ENCODE measurements at regions not wholly inside any gene's neighbourhood (a gene's known extent, or its start where the extent isn't known, plus 50 kb on each side); places are given as distances from the start of the nearest gene placed in this dataset.

DNA sequence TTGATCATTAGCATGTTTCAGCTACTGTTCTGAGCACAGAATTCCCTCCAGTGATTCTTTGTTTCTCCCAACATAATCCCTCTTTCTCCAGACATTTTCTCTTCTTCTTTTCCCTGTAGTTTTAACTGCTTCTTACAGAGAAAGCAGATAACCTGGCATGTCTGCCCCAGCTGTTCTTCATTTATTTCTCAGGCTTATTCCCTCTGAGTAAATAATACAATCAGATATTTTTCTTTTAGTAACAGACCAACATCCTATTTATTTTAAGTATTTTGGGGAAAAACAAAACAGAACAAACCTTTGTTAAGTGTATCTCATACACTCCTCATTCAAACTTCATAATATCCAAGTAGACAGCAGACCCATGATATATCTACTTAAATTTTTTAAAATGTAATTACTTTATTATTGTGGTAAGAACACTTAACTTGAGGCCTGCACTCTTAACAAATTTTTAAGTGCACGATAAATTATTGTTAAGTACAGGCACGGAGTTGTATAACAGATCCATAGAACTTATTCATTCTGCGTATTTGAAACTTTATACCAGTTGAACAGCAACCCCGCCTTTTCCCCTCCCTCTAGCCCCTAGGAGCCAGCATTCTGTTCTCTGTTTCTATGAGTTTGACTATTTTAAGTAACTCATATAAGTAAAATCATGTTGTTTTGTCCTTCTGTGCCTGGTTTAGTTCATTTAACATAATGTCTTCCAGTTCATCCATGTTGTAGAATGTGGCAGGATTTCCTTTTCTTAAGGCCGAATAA is 540.0 kb downstream of the LMO7 start:
- Histone ChIP-seq H3K27ac (no peak overlapping the region), H3K9me3 (no peaks in the 10 kb centered on the region), H3K4me3 (no peak overlapping the region), H3K4me1 (no peaks in the 10 kb centered on the region), H3K36me3 (no peaks in the 10 kb centered on the region), H3K27me3 (no peaks in the 10 kb centered on the region)
- TF ChIP-seq, protein P1, sequence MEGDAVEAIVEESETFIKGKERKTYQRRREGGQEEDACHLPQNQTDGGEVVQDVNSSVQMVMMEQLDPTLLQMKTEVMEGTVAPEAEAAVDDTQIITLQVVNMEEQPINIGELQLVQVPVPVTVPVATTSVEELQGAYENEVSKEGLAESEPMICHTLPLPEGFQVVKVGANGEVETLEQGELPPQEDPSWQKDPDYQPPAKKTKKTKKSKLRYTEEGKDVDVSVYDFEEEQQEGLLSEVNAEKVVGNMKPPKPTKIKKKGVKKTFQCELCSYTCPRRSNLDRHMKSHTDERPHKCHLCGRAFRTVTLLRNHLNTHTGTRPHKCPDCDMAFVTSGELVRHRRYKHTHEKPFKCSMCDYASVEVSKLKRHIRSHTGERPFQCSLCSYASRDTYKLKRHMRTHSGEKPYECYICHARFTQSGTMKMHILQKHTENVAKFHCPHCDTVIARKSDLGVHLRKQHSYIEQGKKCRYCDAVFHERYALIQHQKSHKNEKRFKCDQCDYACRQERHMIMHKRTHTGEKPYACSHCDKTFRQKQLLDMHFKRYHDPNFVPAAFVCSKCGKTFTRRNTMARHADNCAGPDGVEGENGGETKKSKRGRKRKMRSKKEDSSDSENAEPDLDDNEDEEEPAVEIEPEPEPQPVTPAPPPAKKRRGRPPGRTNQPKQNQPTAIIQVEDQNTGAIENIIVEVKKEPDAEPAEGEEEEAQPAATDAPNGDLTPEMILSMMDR (IDR thresholded peaks at IDR 0.05), result no peak
- no peak for DNase-seq (ENCODE audit: low spot score)

DNA sequence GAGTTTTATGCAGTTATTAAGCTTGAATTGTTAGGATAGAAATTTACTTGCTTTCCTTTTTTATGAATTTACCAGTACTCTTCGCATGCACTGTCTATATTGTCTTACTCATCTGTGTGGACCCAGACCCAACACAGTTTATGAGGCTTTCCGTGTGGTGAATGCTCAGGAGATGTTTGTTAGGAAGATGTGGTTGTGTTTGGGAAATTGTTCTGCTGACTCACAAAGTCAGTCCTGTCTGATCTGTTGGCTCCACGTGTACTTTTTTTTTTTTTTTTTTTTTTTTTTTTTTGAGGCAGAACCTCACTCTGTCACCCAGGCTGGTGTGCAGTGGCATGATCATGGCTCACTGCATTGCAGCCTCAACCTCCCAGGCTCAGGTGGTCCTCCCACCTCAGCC is 532.5 kb downstream of the LMO7 start:
- TF ChIP-seq, protein P1 (IDR thresholded peaks at IDR 0.05), result no peak
- H3K27ac ChIP-seq, result no peak overlapping the region
- H3K9me3 ChIP-seq, result peaks cover 0 to 4% of the 10 kb centered on the region in 2 donors
- H3K27me3 ChIP-seq, result no peaks in the 10 kb centered on the region
- peaks cover 0 to under 1% of the 10 kb centered on the region in 2 donors for H3K4me1 ChIP-seq
- H3K36me3 ChIP-seq, result no peaks in the 10 kb centered on the region
- no peak overlapping the region for H3K4me3 ChIP-seq
- DNase-seq (ENCODE audit: low spot score), result no peak

DNA sequence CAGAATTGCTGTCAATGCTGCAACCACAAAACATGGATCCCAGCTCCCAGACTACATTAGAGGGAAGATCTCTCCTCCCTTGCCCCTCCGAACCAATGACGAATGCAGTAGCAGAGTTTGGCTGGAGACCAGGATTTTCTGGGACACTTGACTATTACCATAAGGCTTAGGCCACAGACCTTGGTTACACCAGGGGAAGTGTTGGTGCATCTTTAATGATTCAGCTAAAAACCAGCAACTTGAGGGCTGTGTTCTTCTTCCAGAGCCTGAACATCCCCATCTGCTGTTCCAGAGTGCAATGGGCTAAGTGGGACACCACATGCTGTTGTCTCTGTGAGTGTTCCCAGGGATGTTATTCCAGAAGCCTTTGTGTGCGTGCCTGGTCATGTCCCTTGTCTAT is 528.2 kb downstream of the LMO7 start:
- no peak overlapping the region for H3K4me3 ChIP-seq
- H3K27ac ChIP-seq, result no peak overlapping the region
- H3K9me3 ChIP-seq, result peaks cover 0 to 4% of the 10 kb centered on the region in 2 donors
- H3K4me1 ChIP-seq, result peaks cover 0 to 23% of the 10 kb centered on the region in 2 donors
- H3K36me3 ChIP-seq, result no peaks in the 10 kb centered on the region
- TF ChIP-seq, protein P1 (IDR thresholded peaks at IDR 0.05), result no peak
- no peaks in the 10 kb centered on the region for H3K27me3 ChIP-seq
- no peak for DNase-seq (ENCODE audit: low spot score)

DNA sequence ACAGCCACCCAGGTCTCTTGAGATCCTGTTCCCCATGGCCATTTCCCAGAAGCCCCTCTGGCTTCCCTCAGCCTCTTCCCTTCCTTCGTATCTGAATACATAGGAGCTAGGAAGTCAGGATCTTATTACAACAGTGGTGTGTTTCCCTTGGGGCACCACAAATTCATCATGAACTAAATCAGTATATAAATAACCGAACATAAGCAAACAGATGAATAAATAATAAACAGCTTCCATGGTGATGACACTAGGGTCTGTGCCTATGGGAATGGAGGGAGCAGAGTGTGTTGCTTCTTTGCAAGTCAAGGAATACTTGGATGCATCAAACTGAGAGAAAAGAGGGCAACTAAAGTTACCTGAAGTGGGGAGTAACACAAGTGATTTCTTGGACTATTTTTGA is 527.6 kb downstream of the LMO7 start:
- no peak overlapping the region for H3K27ac ChIP-seq
- no peaks in the 10 kb centered on the region for H3K36me3 ChIP-seq
- no peak for DNase-seq (ENCODE audit: low spot score)
- no peak overlapping the region for H3K4me3 ChIP-seq
- peaks cover 0 to 4% of the 10 kb centered on the region in 2 donors for H3K9me3 ChIP-seq
- peaks cover 0 to 23% of the 10 kb centered on the region in 2 donors for H3K4me1 ChIP-seq
- TF ChIP-seq, protein P1 (IDR thresholded peaks at IDR 0.05), result no peak
- H3K27me3 ChIP-seq, result no peaks in the 10 kb centered on the region

DNA sequence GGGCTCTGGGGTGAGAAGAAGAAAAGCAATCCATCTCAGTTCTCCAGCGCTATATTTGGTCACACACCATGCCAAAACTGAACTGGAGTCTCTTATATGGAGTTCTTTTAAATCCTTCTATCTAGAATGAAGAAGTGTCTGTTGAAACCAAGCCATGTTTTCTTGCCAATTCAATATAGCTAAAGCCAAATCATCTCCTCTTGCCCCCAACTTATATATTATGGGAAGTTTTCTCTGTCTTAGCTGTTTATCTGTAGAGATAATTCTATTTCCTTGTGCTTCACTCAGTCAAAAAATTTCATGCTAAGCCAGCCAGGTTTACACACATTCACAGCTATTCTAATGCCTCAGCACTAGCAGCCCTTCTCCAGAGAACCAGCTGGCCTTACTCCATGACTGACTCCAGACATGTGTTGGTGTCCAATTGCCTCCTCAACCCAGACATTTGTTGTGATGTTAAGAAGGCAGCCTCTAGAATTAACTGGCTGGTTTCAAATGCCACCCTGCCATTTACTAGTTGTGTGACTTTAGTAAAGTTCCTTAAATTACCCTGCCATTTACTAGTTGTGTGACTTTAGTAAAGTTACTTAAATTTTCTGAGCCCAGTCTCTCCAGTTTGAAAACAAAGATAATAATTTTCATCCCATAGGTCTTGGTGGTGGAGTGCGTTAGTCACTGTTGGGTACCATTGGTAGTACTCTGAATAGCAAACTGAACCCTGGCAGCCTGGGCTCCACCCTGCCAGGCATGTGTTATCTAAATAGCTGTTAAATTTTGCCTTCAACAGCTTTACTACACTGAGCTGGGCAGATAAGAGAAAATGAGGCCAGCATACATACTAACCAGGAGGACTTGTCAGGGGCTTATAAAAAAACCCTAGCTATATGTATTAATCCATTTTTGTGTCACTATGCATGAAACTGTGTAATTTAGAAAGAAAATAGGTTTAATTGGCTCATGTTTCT is 525.1 kb downstream of the LMO7 start:
- Histone ChIP-seq H3K27me3 (no peaks in the 10 kb centered on the region), H3K36me3 (no peaks in the 10 kb centered on the region), H3K27ac (peak overlapping the region in 1 of 2 donors; percentile 14), H3K4me1 (peaks cover 0 to 23% of the 10 kb centered on the region in 2 donors), H3K4me3 (no peak overlapping the region), H3K9me3 (no peaks in the 10 kb centered on the region)
- TF ChIP-seq, protein P1 (IDR thresholded peaks at IDR 0.05), result no peak
- DNase-seq (ENCODE audit: low spot score), result no peak

Data from right atrium auricular region (tissue), 2 donors.